Fibroblast of lung (primary cell): ENCODE measurements at regions not wholly inside any gene's neighbourhood (a gene's known extent, or its start where the extent isn't known, plus 50 kb on each side); places are given as distances from the start of the nearest gene placed in this dataset.

Source experiments
- DNase-seq, 2 donors: peaks; one replicate each; pipeline versions ENCODE4 v3.0.0 to v3.0.0-alpha.2; 2010; ENCODE audit warnings: low read depth in 2 of 2
- H2AFZ ChIP-seq: 2 replicates; pipeline ENCODE4 v1.5.1; 2012; ENCODE audit warnings: low read length, control low read depth, inconsistent platforms
- H3K27ac ChIP-seq: 2 replicates; pipeline ENCODE4 v1.5.1; 2011; ENCODE audit warnings: low read length, control low read depth; ENCODE audit not compliant: insufficient read depth
- H3K27me3 ChIP-seq: 2 replicates; pipeline ENCODE4 v1.5.1; 2011; ENCODE audit warnings: mild to moderate bottlenecking, low read length; ENCODE audit not compliant: control insufficient read depth, insufficient read depth
- H3K36me3 ChIP-seq: 2 replicates; pipeline ENCODE4 v1.5.1; 2011; ENCODE audit warnings: low read length; ENCODE audit not compliant: control insufficient read depth, insufficient read depth
- H3K4me1 ChIP-seq: 2 replicates; pipeline ENCODE4 v1.5.1; 2011; ENCODE audit warnings: low read length; ENCODE audit not compliant: control insufficient read depth, insufficient read depth; ENCODE audit errors: extremely low read depth
- H3K4me2 ChIP-seq: 2 replicates; pipeline ENCODE4 v1.5.1; 2011; ENCODE audit warnings: low read length, control low read depth; ENCODE audit not compliant: insufficient read depth; ENCODE audit errors: extremely low read depth
- H3K4me3 ChIP-seq, 4 experiments: fragments of 200-600 bp in 1 of 4; sonication (generic) in 1 of 4; replicated peaks in 1 of 4; 2 replicates each; pipeline ENCODE4 v1.5.1; 2011 to 2016; ENCODE audit warnings: low read length in 4 of 4, low read depth in 3 of 4, mild to moderate bottlenecking in 3 of 4, control low read depth in 2 of 4, inconsistent platforms in 1 of 4, mixed read lengths in 1 of 4; ENCODE audit not compliant: insufficient read depth in 1 of 4; ENCODE audit errors: control extremely low read depth in 1 of 4
- H3K79me2 ChIP-seq: 2 replicates; pipeline ENCODE4 v1.5.1; 2012; ENCODE audit warnings: mild to moderate bottlenecking, low read length, inconsistent platforms; ENCODE audit not compliant: control insufficient read depth, insufficient read depth
- H3K9ac ChIP-seq: 2 replicates; pipeline ENCODE4 v1.5.1; 2011; ENCODE audit warnings: mild to moderate bottlenecking, low read length, control low read depth; ENCODE audit not compliant: insufficient read depth
- H3K9me3 ChIP-seq: 2 replicates; pipeline ENCODE4 v1.5.1; 2012; ENCODE audit warnings: low read depth, low read length; ENCODE audit not compliant: control insufficient read depth, insufficient read depth
- H4K20me1 ChIP-seq: 2 replicates; pipeline ENCODE4 v1.5.1; 2011; ENCODE audit warnings: low read length; ENCODE audit not compliant: control insufficient read depth, insufficient read depth; ENCODE audit errors: extremely low read depth
- EZH2 ChIP-seq: IDR thresholded peaks from 2 replicates; pipeline ENCODE4 v1.5.1; 2012; ENCODE audit warnings: low read length, control low read depth, mild to moderate bottlenecking; ENCODE audit errors: missing control alignments
- TF ChIP-seq, protein P1 (sequence below), 2 donors: IDR thresholded peaks in 1 of 2; conservative IDR thresholded peaks in 1 of 2; 1 replicate in 1 of 2; 2 replicates in 1 of 2; pipeline ENCODE4 v1.5.1; 2011 to 2012; ENCODE audit warnings: low read length in 2 of 2, control low read depth in 1 of 2, inconsistent platforms in 1 of 2, low read depth in 1 of 2, mild to moderate bottlenecking in 1 of 2

DNA sequence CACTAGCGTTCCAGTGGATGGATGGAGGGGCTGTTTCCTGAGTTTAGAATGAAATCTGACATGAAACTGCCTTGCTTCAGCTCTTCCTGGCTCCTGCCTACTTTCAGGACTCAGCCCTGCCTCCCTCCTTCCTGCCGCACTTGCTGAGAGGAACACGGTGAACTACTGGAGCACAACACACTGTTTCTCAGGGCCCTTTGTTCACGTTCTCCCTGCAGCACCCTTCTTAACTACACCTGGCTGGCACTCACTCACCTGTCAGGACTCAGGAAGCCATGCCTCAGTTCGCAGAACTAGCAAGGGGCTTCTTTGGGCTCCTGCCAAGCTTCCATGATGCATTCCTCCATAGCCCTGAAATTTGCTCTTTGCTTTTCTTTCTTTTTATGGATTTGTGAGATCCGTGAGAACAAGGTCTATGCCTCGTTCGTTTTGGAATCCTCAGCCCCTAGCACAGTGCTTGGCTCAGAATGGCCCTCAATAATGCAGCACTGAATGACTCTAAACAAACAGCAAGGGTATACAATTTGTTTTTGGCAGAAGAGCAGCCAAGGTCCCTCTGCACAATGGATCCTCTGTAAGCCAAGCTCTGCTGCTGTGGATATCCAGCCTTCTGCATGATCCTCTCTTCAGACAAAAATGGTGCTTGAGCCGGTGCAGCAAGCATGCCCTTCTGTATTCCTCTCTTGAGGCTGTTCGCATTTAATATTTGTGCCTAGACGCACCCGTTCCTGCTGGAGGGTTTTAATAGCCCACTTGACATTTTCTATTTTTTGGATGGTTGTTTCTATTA lies 357.0 kb downstream of the TSN start:
- Histone ChIP-seq H3K79me2 (no peaks in the 10 kb centered on the region), H3K36me3 (no peaks in the 10 kb centered on the region), H4K20me1 (no peaks in the 10 kb centered on the region), H3K27ac (no peak overlapping the region), H3K9ac (no peak overlapping the region), H3K9me3 (no peaks in the 10 kb centered on the region), H2AFZ (no peak overlapping the region), H3K4me2 (no peak overlapping the region), H3K4me1 (no peaks in the 10 kb centered on the region), H3K4me3 (no peak overlapping the region), H3K27me3 (no peaks in the 10 kb centered on the region)
- no peak for DNase-seq
- TF ChIP-seq, protein P1, sequence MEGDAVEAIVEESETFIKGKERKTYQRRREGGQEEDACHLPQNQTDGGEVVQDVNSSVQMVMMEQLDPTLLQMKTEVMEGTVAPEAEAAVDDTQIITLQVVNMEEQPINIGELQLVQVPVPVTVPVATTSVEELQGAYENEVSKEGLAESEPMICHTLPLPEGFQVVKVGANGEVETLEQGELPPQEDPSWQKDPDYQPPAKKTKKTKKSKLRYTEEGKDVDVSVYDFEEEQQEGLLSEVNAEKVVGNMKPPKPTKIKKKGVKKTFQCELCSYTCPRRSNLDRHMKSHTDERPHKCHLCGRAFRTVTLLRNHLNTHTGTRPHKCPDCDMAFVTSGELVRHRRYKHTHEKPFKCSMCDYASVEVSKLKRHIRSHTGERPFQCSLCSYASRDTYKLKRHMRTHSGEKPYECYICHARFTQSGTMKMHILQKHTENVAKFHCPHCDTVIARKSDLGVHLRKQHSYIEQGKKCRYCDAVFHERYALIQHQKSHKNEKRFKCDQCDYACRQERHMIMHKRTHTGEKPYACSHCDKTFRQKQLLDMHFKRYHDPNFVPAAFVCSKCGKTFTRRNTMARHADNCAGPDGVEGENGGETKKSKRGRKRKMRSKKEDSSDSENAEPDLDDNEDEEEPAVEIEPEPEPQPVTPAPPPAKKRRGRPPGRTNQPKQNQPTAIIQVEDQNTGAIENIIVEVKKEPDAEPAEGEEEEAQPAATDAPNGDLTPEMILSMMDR (conservative IDR thresholded peaks at IDR 0.05 in 1 of 2, IDR thresholded peaks at IDR 0.05 in 1 of 2; ENCODE audit: low read depth in 1 of 2, low read length in 2 of 2) = no peak
- TF ChIP-seq EZH2 = no peak

DNA sequence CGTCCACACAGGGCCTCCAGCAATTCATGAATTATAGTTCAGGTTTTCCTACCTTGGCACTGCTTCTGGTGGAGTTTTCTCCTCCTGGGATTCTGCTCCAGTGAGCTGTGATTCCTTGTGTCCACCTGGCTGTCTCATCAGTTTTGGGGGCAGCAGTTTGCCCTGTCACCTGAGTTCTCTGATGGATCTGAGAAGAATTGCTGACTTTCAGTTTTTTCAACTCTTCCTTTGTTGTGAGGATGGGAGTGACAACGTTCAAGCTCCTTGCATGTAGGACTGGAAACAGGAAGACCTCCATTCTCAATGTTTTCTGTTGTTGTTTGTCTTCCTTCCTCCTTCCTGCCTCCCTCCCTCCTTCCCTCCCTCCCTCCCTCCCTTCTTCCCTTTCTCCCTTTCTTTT lies 359.0 kb downstream of the TSN start:
- no peak overlapping the region for H3K27ac ChIP-seq
- H3K4me2 ChIP-seq = no peak overlapping the region
- no peaks in the 10 kb centered on the region for H3K4me1 ChIP-seq
- H3K36me3 ChIP-seq = no peaks in the 10 kb centered on the region
- no peak overlapping the region for H2AFZ ChIP-seq
- no peak overlapping the region for H3K9ac ChIP-seq
- H3K27me3 ChIP-seq = no peaks in the 10 kb centered on the region
- no peak for TF ChIP-seq EZH2
- TF ChIP-seq, protein P1 (conservative IDR thresholded peaks at IDR 0.05 in 1 of 2, IDR thresholded peaks at IDR 0.05 in 1 of 2; ENCODE audit: low read depth in 1 of 2, low read length in 2 of 2) = no peak
- H3K79me2 ChIP-seq = no peaks in the 10 kb centered on the region
- H3K9me3 ChIP-seq = no peaks in the 10 kb centered on the region
- DNase-seq = no peak
- no peaks in the 10 kb centered on the region for H4K20me1 ChIP-seq
- H3K4me3 ChIP-seq = no peak overlapping the region

DNA sequence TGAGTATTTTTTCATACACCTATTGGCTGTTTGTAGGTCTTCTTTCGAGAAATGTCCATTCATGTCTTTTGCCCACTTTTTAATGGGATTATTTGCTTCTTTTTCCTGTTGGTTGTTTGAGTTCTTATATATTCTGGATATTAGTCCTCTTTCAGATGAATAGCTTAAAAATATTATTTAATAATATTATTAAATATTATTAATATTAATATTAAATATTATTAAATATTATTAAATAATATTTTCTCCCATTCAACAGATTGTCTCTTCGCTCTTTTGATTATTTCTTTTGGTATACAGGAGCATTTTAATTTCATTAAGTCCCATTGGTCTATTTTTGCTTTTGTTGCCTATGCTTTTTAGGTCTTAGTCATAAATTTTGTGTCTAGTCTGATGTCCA lies 361.9 kb downstream of the TSN start:
- Histone ChIP-seq H4K20me1 (no peaks in the 10 kb centered on the region), H3K27ac (no peak overlapping the region), H3K9me3 (no peaks in the 10 kb centered on the region), H3K4me3 (no peak overlapping the region), H2AFZ (no peak overlapping the region), H3K79me2 (no peaks in the 10 kb centered on the region), H3K9ac (no peak overlapping the region), H3K4me2 (no peak overlapping the region), H3K27me3 (no peaks in the 10 kb centered on the region), H3K4me1 (no peaks in the 10 kb centered on the region), H3K36me3 (no peaks in the 10 kb centered on the region)
- no peak for TF ChIP-seq EZH2
- TF ChIP-seq, protein P1 (conservative IDR thresholded peaks at IDR 0.05 in 1 of 2, IDR thresholded peaks at IDR 0.05 in 1 of 2; ENCODE audit: low read depth in 1 of 2, low read length in 2 of 2) = no peak
- DNase-seq = no peak
